GM12892 (cell line): ENCODE measurements at regions not wholly inside any gene's neighbourhood (a gene's known extent, or its start where the extent isn't known, plus 50 kb on each side); places are given as distances from the start of the nearest gene placed in this dataset.

ENCODE experiments used
- POLR2A ChIP-seq: IDR thresholded peaks from 2 replicates; pipeline ENCODE4 v1.6.1; 2011; ENCODE audit warnings: low read depth, low read length, control low read depth
- POLR2AphosphoS5 ChIP-seq: IDR thresholded peaks from 2 replicates; pipeline ENCODE4 v1.6.1; 2011; ENCODE audit warnings: low read depth, low read length, control low read depth
- TAF1 ChIP-seq: IDR thresholded peaks from 2 replicates; pipeline ENCODE4 v1.6.1; 2011; ENCODE audit warnings: low read depth, mild to moderate bottlenecking, control low read depth, low read length, borderline replicate concordance

DNA sequence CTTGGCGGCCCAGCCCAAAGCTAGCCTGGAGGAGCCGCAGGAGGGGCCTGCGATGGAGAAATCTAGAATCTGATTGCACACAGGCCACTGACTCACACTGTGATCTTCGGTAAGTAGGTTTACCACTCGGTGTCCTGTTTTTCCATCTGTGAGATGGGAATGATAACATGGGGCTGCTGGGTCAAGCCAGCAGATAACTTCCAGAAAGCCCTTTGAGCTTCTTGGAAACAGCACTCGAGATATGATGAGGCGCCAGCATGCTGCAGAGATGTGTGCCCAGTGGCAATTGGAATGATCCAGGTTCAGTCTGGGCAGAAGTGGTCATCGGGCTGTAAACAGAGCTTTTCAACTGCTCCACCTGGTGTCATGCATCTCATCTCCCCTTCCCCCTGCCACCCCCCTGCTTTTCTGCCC, 771.3 kb upstream of the TBX3 start:
- TF ChIP-seq POLR2A, result no peak
- no peak for TF ChIP-seq POLR2AphosphoS5
- no peak for TF ChIP-seq TAF1
